ENCODE measurements at regions not wholly inside any gene's neighbourhood (a gene's known extent, or its start where the extent isn't known, plus 50 kb on each side); places are given as distances from the start of the nearest gene placed in this dataset.

DNA sequence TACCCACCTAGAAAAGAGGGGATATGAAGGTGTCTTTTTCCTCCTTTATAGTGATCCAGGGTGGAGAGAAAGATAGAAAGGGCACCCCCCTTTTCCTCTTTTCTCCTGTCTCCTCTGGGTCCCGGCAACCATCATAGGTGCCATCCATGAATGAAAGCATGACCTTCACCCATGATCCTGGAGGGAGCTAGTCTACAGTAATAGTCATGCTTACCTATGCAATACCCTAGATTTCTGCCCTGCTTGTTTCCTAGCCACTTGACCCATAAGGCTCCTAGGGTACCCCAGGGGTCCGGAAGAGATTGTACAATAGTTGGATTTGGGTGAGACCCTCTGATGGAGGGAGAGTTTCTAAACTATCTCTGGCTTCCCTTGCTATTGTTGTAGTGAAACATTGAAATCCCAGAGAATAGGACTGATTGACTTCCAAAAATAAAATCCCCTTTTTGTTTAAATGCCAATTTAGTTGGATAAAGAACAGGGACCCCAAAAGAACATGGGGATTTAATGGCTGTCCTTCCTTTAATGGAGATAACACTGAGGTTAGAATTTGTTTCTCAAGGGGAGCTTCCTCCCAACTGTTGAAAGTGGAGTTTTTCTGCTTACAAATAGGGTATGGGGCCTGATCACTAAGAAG, 366.8 kb upstream of the KHDRBS2 start:
- Histone ChIP-seq H3K4me3 (ENCODE audit: low read depth in 1 of 2, low read length in 2 of 2) (no peak overlapping the region), H3K27me3 (ENCODE audit: insufficient read depth, low read length, poor library complexity) (no peaks in the 10 kb centered on the region), H3K9ac (ENCODE audit: low read depth, low read length) (no peak overlapping the region), H4K20me1 (ENCODE audit: insufficient read depth, low read length) (no peaks in the 10 kb centered on the region), H3K4me2 (ENCODE audit: insufficient read depth, low read length) (no peak overlapping the region), H3K79me2 (ENCODE audit: insufficient read depth, low read length) (no peaks in the 10 kb centered on the region), H3K9me3 (ENCODE audit: insufficient read depth, low read length, severe bottlenecking) (peaks cover 27% of the 10 kb centered on the region), H3K27ac (ENCODE audit: low read length) (no peak overlapping the region), H3K4me1 (ENCODE audit: insufficient read depth, low read length) (no peaks in the 10 kb centered on the region), H3K36me3 (ENCODE audit: insufficient read depth, low read length) (no peaks in the 10 kb centered on the region), H2AFZ (ENCODE audit: low read depth, low read length) (no peak overlapping the region)
- ATAC-seq (ENCODE audit: insufficient read depth, low read depth): no peak
- TF ChIP-seq, protein P1, sequence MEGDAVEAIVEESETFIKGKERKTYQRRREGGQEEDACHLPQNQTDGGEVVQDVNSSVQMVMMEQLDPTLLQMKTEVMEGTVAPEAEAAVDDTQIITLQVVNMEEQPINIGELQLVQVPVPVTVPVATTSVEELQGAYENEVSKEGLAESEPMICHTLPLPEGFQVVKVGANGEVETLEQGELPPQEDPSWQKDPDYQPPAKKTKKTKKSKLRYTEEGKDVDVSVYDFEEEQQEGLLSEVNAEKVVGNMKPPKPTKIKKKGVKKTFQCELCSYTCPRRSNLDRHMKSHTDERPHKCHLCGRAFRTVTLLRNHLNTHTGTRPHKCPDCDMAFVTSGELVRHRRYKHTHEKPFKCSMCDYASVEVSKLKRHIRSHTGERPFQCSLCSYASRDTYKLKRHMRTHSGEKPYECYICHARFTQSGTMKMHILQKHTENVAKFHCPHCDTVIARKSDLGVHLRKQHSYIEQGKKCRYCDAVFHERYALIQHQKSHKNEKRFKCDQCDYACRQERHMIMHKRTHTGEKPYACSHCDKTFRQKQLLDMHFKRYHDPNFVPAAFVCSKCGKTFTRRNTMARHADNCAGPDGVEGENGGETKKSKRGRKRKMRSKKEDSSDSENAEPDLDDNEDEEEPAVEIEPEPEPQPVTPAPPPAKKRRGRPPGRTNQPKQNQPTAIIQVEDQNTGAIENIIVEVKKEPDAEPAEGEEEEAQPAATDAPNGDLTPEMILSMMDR (IDR thresholded peaks at IDR 0.05; ENCODE audit: borderline replicate concordance, extremely low read depth, low read length, poor library complexity, severe bottlenecking): no peak
- no peak for TF ChIP-seq EZH2 (IDR thresholded peaks at IDR 0.05; ENCODE audit: borderline replicate concordance, low read depth, low read length, severe bottlenecking)
- no peak for DNase-seq

DNA sequence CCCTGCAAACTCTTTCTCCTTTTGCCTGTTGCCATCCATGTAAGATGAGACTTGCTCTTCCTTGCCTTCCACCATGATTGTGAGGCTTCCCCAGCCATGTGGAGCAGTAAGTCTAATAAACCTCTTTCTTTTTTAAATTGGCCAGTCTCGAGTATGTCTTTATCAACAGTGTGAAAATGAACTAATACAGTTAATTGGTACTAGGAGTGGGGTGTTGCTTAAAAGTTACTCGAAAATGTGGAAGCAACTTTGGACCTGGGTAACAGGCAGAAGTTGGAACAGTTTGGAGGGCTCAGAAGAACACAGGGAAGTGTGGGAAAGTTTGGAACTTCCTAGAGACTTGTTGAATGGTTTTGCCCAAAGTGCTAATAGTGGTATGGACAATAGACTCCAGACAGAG, 359.2 kb upstream of the KHDRBS2 start:
- Histone ChIP-seq H3K27ac (ENCODE audit: low read length) (no peak overlapping the region), H3K9ac (ENCODE audit: low read depth, low read length) (no peak overlapping the region), H3K9me3 (ENCODE audit: insufficient read depth, low read length, severe bottlenecking) (no peaks in the 10 kb centered on the region), H3K4me2 (ENCODE audit: insufficient read depth, low read length) (no peak overlapping the region), H3K36me3 (ENCODE audit: insufficient read depth, low read length) (no peaks in the 10 kb centered on the region), H4K20me1 (ENCODE audit: insufficient read depth, low read length) (no peaks in the 10 kb centered on the region), H3K4me3 (ENCODE audit: low read depth in 1 of 2, low read length in 2 of 2) (no peak overlapping the region), H3K4me1 (ENCODE audit: insufficient read depth, low read length) (no peaks in the 10 kb centered on the region), H3K27me3 (ENCODE audit: insufficient read depth, low read length, poor library complexity) (no peaks in the 10 kb centered on the region), H3K79me2 (ENCODE audit: insufficient read depth, low read length) (no peaks in the 10 kb centered on the region), H2AFZ (ENCODE audit: low read depth, low read length) (no peak overlapping the region)
- ATAC-seq (ENCODE audit: insufficient read depth, low read depth): no peak
- no peak for TF ChIP-seq EZH2 (IDR thresholded peaks at IDR 0.05; ENCODE audit: borderline replicate concordance, low read depth, low read length, severe bottlenecking)
- no peak for DNase-seq

DNA sequence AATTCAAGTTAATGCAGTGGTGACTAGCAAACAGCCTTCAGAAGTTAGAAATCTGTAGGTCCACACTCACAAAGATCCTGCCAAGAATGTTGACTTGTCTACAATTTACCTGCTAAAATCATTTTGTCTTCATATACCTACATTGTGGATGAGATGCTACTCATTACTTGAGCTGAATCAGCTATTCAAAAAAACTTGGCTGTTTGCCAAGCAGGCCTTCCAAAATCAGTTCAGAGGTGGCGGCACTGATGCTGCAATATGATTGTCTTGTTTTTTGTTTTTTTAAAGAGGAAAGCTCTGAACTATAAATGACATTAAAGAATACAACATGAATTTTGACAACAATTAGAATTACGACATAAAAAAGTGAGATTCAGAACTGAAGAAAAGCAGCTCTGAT, 354.7 kb upstream of the KHDRBS2 start:
- H4K20me1 ChIP-seq (ENCODE audit: insufficient read depth, low read length): no peaks in the 10 kb centered on the region
- no peak for DNase-seq
- H2AFZ ChIP-seq (ENCODE audit: low read depth, low read length): no peak overlapping the region
- H3K4me3 ChIP-seq (ENCODE audit: low read depth in 1 of 2, low read length in 2 of 2): no peak overlapping the region
- no peak overlapping the region for H3K9ac ChIP-seq (ENCODE audit: low read depth, low read length)
- no peak overlapping the region for H3K4me2 ChIP-seq (ENCODE audit: insufficient read depth, low read length)
- H3K36me3 ChIP-seq (ENCODE audit: insufficient read depth, low read length): no peaks in the 10 kb centered on the region
- no peaks in the 10 kb centered on the region for H3K79me2 ChIP-seq (ENCODE audit: insufficient read depth, low read length)
- no peak overlapping the region for H3K27ac ChIP-seq (ENCODE audit: low read length)
- TF ChIP-seq, protein P1 (IDR thresholded peaks at IDR 0.05; ENCODE audit: borderline replicate concordance, extremely low read depth, low read length, poor library complexity, severe bottlenecking): no peak
- no peak for TF ChIP-seq EZH2 (IDR thresholded peaks at IDR 0.05; ENCODE audit: borderline replicate concordance, low read depth, low read length, severe bottlenecking)
- H3K4me1 ChIP-seq (ENCODE audit: insufficient read depth, low read length): no peaks in the 10 kb centered on the region
- no peak for ATAC-seq (ENCODE audit: insufficient read depth, low read depth)
- no peaks in the 10 kb centered on the region for H3K27me3 ChIP-seq (ENCODE audit: insufficient read depth, low read length, poor library complexity)
- no peaks in the 10 kb centered on the region for H3K9me3 ChIP-seq (ENCODE audit: insufficient read depth, low read length, severe bottlenecking)

DNA sequence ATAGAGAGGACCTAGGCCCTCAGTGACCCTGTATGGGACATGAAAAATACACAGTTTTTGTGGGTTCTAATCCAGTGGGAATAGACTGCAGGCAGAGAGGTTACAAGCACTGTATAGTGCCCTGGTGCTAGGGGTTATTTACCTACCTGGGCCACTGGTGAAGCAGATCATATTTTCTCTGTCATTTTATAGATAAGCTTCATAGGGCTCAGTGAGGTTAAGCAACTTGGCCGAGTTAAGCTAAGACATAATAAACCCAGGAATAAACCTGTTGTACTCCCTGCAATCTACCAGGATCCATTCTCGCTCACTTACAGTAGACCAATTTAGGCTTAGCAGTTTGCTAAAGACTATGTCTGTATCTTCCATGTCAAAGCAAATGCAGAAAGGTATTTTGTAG, 340.6 kb upstream of the KHDRBS2 start:
- no peaks in the 10 kb centered on the region for H3K27me3 ChIP-seq (ENCODE audit: insufficient read depth, low read length, poor library complexity)
- H3K9me3 ChIP-seq (ENCODE audit: insufficient read depth, low read length, severe bottlenecking): no peaks in the 10 kb centered on the region
- H3K27ac ChIP-seq (ENCODE audit: low read length): no peak overlapping the region
- H3K9ac ChIP-seq (ENCODE audit: low read depth, low read length): no peak overlapping the region
- H3K79me2 ChIP-seq (ENCODE audit: insufficient read depth, low read length): no peaks in the 10 kb centered on the region
- H3K4me1 ChIP-seq (ENCODE audit: insufficient read depth, low read length): no peaks in the 10 kb centered on the region
- ATAC-seq (ENCODE audit: insufficient read depth, low read depth) (no peak), DNase-seq (no peak)
- no peak overlapping the region for H3K4me2 ChIP-seq (ENCODE audit: insufficient read depth, low read length)
- H3K36me3 ChIP-seq (ENCODE audit: insufficient read depth, low read length): no peaks in the 10 kb centered on the region
- no peak overlapping the region; a peak in 1 of 4 replicates for H3K4me3 ChIP-seq (ENCODE audit: low read depth in 1 of 2, low read length in 2 of 2)
- no peak overlapping the region for H2AFZ ChIP-seq (ENCODE audit: low read depth, low read length)
- H4K20me1 ChIP-seq (ENCODE audit: insufficient read depth, low read length): no peaks in the 10 kb centered on the region
- TF ChIP-seq EZH2 (IDR thresholded peaks at IDR 0.05; ENCODE audit: borderline replicate concordance, low read depth, low read length, severe bottlenecking): no peak
- TF ChIP-seq, protein P1 (IDR thresholded peaks at IDR 0.05; ENCODE audit: borderline replicate concordance, extremely low read depth, low read length, poor library complexity, severe bottlenecking): no peak

Measured in DND-41 (cell line).